ENCODE measurements at regions not wholly inside any gene's neighbourhood (a gene's known extent, or its start where the extent isn't known, plus 50 kb on each side); places are given as distances from the start of the nearest gene placed in this dataset.

GRCh38 chr2:133828913-133829312, 260.6 kb upstream of the NCKAP5 start:
- H3K27ac ChIP-seq: no peak overlapping the region
- TF ChIP-seq CTCF (IDR thresholded peaks at IDR 0.05) (no peak), ZFX (IDR thresholded peaks at IDR 0.05; ENCODE audit: borderline replicate concordance) (no peak)

- TF ChIP-seq ZFX (IDR thresholded peaks at IDR 0.05; ENCODE audit: borderline replicate concordance) (no peak), CTCF (IDR thresholded peaks at IDR 0.05) (no peak)
- H3K27ac ChIP-seq: no peak overlapping the region
These were observed 261.3 kb upstream of the NCKAP5 start for GRCh38 chr2:133829450-133830020.

- H3K27ac ChIP-seq: no peak overlapping the region
- TF ChIP-seq ZFX (IDR thresholded peaks at IDR 0.05; ENCODE audit: borderline replicate concordance): no peak
- no peak for TF ChIP-seq CTCF (IDR thresholded peaks at IDR 0.05)
These were observed 265.5 kb upstream of the NCKAP5 start for GRCh38 chr2:133833746-133834145.

GRCh38 chr2:133835821-133836619, 267.8 kb upstream of the NCKAP5 start:
- TF ChIP-seq ZFX (IDR thresholded peaks at IDR 0.05; ENCODE audit: borderline replicate concordance): no peak
- TF ChIP-seq CTCF (IDR thresholded peaks at IDR 0.05): no peak
- H3K27ac ChIP-seq: no peak overlapping the region

- H3K27ac ChIP-seq: no peak overlapping the region
These were observed 268.6 kb upstream of the NCKAP5 start for GRCh38 chr2:133836691-133837345.

GRCh38 chr2:133837441-133838094, 269.3 kb upstream of the NCKAP5 start:
- TF ChIP-seq CTCF (IDR thresholded peaks at IDR 0.05) (no peak), ZFX (IDR thresholded peaks at IDR 0.05; ENCODE audit: borderline replicate concordance) (no peak)
- no peak overlapping the region for H3K27ac ChIP-seq

More at GRCh38 chr2:133836691-133837345, 268.6 kb upstream of the NCKAP5 start:
- no peak for TF ChIP-seq CTCF (IDR thresholded peaks at IDR 0.05)
- no peak for TF ChIP-seq ZFX (IDR thresholded peaks at IDR 0.05; ENCODE audit: borderline replicate concordance)

Data from 22Rv1 (cell line).